IMR-90 (cell line): ENCODE measurements at regions not wholly inside any gene's neighbourhood (a gene's known extent, or its start where the extent isn't known, plus 50 kb on each side); places are given as distances from the start of the nearest gene placed in this dataset.
A peak's percentile ranks its signal among the peaks of the same experiment; 100 is the strongest.

Experiments
- ATAC-seq: fragments of 200-7000 bp; cut with Tn5 transposase; 2 replicates; pipeline ENCODE4 v1.9.1; 2020; ENCODE audit warnings: low read depth, mild to moderate bottlenecking, moderate library complexity
- BruUV-seq: library from RNA; stranded (reverse); fragments of 400-500 nt; replicated peaks from 2 replicates; lab custom pipeline; 2021; lab: Mats Ljungman, UMichigan
- CTCF ChIA-PET: fragments of 300-600 bp; formaldehyde crosslinking; extraction: SDS; loops from one replicate; lab custom pipeline; 2021; ENCODE audit warnings: antibody characterized with exemption; lab: Yijun Ruan, JAX
- POLR2A ChIA-PET: fragments of 300-600 bp; sonication (Branson Sonifier 250); formaldehyde crosslinking; loops from one replicate; lab custom pipeline; 2022; ENCODE audit warnings: antibody characterized with exemption; ENCODE audit not compliant: unreplicated experiment; lab: Charles Lee
- DNase-seq: peaks from one replicate; pipeline ENCODE4 v3.0.0; 2013
- H2AFZ ChIP-seq: replicated peaks from 2 replicates; pipeline ENCODE3; 2013; ENCODE audit warnings: low read length, mild to moderate bottlenecking; ENCODE audit not compliant: poor library complexity
- H2AK5ac ChIP-seq: 2 replicates; pipeline ENCODE4 v1.6.1; 2013; ENCODE audit warnings: low read depth, low read length, inconsistent platforms
- H2AK9ac ChIP-seq: replicated peaks from 2 replicates; pipeline ENCODE3; 2013; ENCODE audit warnings: mild to moderate bottlenecking, low read depth, low read length, moderate library complexity; ENCODE audit not compliant: poor library complexity
- H2BK120ac ChIP-seq: 2 replicates; pipeline ENCODE4 v1.6.1; 2013; ENCODE audit warnings: low read depth, low read length, inconsistent platforms
- H2BK15ac ChIP-seq: 3 replicates; pipeline ENCODE4 v1.6.1; 2013; ENCODE audit warnings: low read depth, low read length, inconsistent platforms
- H2BK20ac ChIP-seq: 2 replicates; pipeline ENCODE4 v1.6.1; 2013; ENCODE audit warnings: low read depth, mild to moderate bottlenecking, inconsistent platforms, low read length, moderate library complexity
- H2BK5ac ChIP-seq: 2 replicates; pipeline ENCODE4 v1.6.1; 2013; ENCODE audit warnings: mild to moderate bottlenecking, low read depth, low read length, inconsistent platforms; ENCODE audit not compliant: poor library complexity, severe bottlenecking
- H3K14ac ChIP-seq: replicated peaks from 2 replicates; pipeline ENCODE4 v1.6.1; 2013; ENCODE audit warnings: low read depth, low read length, inconsistent platforms
- H3K18ac ChIP-seq: 2 replicates; pipeline ENCODE4 v1.6.1; 2013; ENCODE audit warnings: low read depth, low read length, control low read depth
- H3K23ac ChIP-seq: 2 replicates; pipeline ENCODE4 v1.6.1; 2013; ENCODE audit warnings: low read depth, low read length, inconsistent platforms
- H3K27ac ChIP-seq: 2 replicates; pipeline ENCODE4 v1.5.1; 2013; ENCODE audit warnings: mild to moderate bottlenecking, control low read depth, low read length; ENCODE audit not compliant: insufficient read depth
- H3K27me3 ChIP-seq: 2 replicates; pipeline ENCODE4 v1.6.1; 2013; ENCODE audit warnings: low read length; ENCODE audit not compliant: control insufficient read depth, insufficient read depth
- H3K36me3 ChIP-seq: 2 replicates; pipeline ENCODE4 v1.6.1; 2013; ENCODE audit warnings: low read length, mixed read lengths; ENCODE audit not compliant: control insufficient read depth, insufficient read depth
- H3K4ac ChIP-seq: 2 replicates; pipeline ENCODE4 v1.6.1; 2013; ENCODE audit warnings: low read depth, low read length, inconsistent platforms
- H3K4me1 ChIP-seq: 2 replicates; pipeline ENCODE4 v1.6.1; 2013; ENCODE audit warnings: low read length, mixed read lengths; ENCODE audit not compliant: control insufficient read depth, insufficient read depth
- H3K4me2 ChIP-seq: 2 replicates; pipeline ENCODE4 v1.6.1; 2013; ENCODE audit warnings: low read depth, mild to moderate bottlenecking, control low read depth, low read length, moderate library complexity
- H3K4me3 ChIP-seq: 2 replicates; pipeline ENCODE4 v1.5.1; 2013; ENCODE audit warnings: low read depth, mild to moderate bottlenecking, control low read depth, low read length, moderate library complexity; ENCODE audit not compliant: insufficient read depth
- H3K56ac ChIP-seq: 2 replicates; pipeline ENCODE4 v1.6.1; 2013; ENCODE audit warnings: low read length, inconsistent platforms; ENCODE audit not compliant: insufficient read depth; ENCODE audit errors: extremely low read depth
- H3K79me1 ChIP-seq, 2 experiments: 2 replicates each; pipeline ENCODE4 v1.6.1; 2013; ENCODE audit warnings: low read length in 2 of 2, inconsistent platforms in 1 of 2, low read depth in 1 of 2
- H3K9ac ChIP-seq: 2 replicates; pipeline ENCODE4 v1.6.1; 2013; ENCODE audit warnings: low read depth, low read length, control low read depth
- H3K9me1 ChIP-seq: 2 replicates; pipeline ENCODE4 v1.6.1; 2013; ENCODE audit warnings: low read length, inconsistent platforms; ENCODE audit not compliant: insufficient read depth
- H3K9me3 ChIP-seq: 2 replicates; pipeline ENCODE4 v1.6.1; 2013; ENCODE audit warnings: low read length; ENCODE audit not compliant: control insufficient read depth, insufficient read depth
- H4K20me1 ChIP-seq: 2 replicates; pipeline ENCODE4 v1.6.1; 2013; ENCODE audit warnings: low read length, inconsistent platforms; ENCODE audit not compliant: insufficient read depth
- H4K5ac ChIP-seq: 2 replicates; pipeline ENCODE4 v1.6.1; 2013; ENCODE audit warnings: mild to moderate bottlenecking, low read depth, low read length, control low read depth
- H4K8ac ChIP-seq, 2 experiments: 2 replicates each; pipeline ENCODE4 v1.6.1; 2013; ENCODE audit warnings: low read depth in 2 of 2, low read length in 2 of 2, control low read depth in 1 of 2, inconsistent platforms in 1 of 2
- H4K91ac ChIP-seq: 2 replicates; pipeline ENCODE4 v1.6.1; 2013; ENCODE audit warnings: low read depth, low read length, inconsistent platforms; ENCODE audit not compliant: insufficient read depth
- CEBPB ChIP-seq: IDR thresholded peaks from 2 replicates; pipeline ENCODE4 v1.6.1; 2012; ENCODE audit warnings: low read depth, low read length, improper control_type of control experiment
- MAZ ChIP-seq: IDR thresholded peaks from 2 replicates; pipeline ENCODE4 v1.6.1; 2012; ENCODE audit warnings: low read depth, mild to moderate bottlenecking, low read length, improper control_type of control experiment, moderate library complexity, borderline replicate concordance
- MXI1 ChIP-seq: IDR thresholded peaks from 2 replicates; pipeline ENCODE4 v1.6.1; 2012; ENCODE audit warnings: low read depth, mild to moderate bottlenecking, low read length, moderate library complexity, borderline replicate concordance
- RAD21 ChIP-seq: IDR thresholded peaks from 2 replicates; pipeline ENCODE4 v1.6.1; 2012; ENCODE audit warnings: low read length, improper control_type of control experiment
- RFX5 ChIP-seq: IDR thresholded peaks from 2 replicates; pipeline ENCODE4 v1.8.0; 2012; ENCODE audit warnings: low read depth, mild to moderate bottlenecking, low read length, moderate library complexity
- SMC3 ChIP-seq: fragments of 150-350 bp; IDR thresholded peaks from 2 replicates; pipeline ENCODE4 v1.6.1; 2016; ENCODE audit warnings: low read depth, mild to moderate bottlenecking, antibody characterized with exemption, low read length, moderate library complexity
- WGBS, 2 experiments: methylation state at CpG; one replicate each; pipeline versions ENCODE4 v1.1.5 to v1.1.7; 2013; ENCODE audit warnings: missing lambda C conversion rate in 2 of 2; ENCODE audit not compliant: insufficient read length in 1 of 2; ENCODE audit errors: extremely low coverage in 2 of 2; 5-methylcytosine and 5-hydroxymethylcytosine counted together
- dilution Hi-C: fragments of 300-500 bp; cut with HindIII; formaldehyde crosslinking; loops from one replicate; pipeline ENCODE4 v1.14.3; 2018; ENCODE audit warnings: low sequenced_read_pairs; ENCODE audit not compliant: unreplicated experiment
- in situ Hi-C: fragments of 300-500 bp; cut with MboI; formaldehyde crosslinking; loops from 3 replicates; pipeline ENCODE4 v1.14.3; 2019; ENCODE audit warnings: low sequenced_read_pairs, inconsistent platforms, mixed read lengths
- intact Hi-C: fragments of 100-400 bp; cut with micrococcal nuclease; formaldehyde crosslinking; loops from 2 replicates; pipeline ENCODE4 v1.10.0; 2022
- TF ChIP-seq, protein P1 (sequence below): conservative IDR thresholded peaks from 2 replicates; pipeline ENCODE4 v1.5.1; 2012; ENCODE audit warnings: mild to moderate bottlenecking, low read depth, low read length, improper control_type of control experiment

DNA sequence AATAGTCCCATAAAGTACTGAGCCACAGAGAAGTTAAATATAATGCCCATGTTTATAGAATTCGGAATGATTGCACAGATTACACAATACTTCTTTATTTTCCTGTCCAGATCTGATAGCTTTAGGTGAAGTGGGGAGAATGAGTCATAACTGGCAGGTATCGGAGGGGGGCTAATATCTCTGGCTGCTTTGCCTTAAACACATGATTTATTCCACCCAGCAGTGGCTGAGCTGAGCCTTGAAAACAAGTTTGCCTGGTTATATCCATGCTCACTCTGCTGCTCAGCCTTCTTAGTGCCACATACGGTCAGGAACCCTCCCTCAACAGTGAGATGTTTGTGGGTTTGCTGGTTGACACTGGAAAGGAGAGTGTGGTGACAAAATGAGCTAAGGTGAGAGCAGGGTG lies 119.7 kb upstream of the ZNF648 start:
- CTCF ChIA-PET, result no interaction called here
- no peaks in the 10 kb centered on the region for H3K79me1 ChIP-seq
- TF ChIP-seq RFX5 (no peak), MXI1 (no peak), RAD21 (no peak), CEBPB (peak; percentile 33; the same call in 1 of the 2 replicates), MAZ (no peak), SMC3 (no peak)
- TF ChIP-seq, protein P1, sequence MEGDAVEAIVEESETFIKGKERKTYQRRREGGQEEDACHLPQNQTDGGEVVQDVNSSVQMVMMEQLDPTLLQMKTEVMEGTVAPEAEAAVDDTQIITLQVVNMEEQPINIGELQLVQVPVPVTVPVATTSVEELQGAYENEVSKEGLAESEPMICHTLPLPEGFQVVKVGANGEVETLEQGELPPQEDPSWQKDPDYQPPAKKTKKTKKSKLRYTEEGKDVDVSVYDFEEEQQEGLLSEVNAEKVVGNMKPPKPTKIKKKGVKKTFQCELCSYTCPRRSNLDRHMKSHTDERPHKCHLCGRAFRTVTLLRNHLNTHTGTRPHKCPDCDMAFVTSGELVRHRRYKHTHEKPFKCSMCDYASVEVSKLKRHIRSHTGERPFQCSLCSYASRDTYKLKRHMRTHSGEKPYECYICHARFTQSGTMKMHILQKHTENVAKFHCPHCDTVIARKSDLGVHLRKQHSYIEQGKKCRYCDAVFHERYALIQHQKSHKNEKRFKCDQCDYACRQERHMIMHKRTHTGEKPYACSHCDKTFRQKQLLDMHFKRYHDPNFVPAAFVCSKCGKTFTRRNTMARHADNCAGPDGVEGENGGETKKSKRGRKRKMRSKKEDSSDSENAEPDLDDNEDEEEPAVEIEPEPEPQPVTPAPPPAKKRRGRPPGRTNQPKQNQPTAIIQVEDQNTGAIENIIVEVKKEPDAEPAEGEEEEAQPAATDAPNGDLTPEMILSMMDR, result no peak
- H3K4me1 ChIP-seq, result no peaks in the 10 kb centered on the region
- H3K36me3 ChIP-seq, result no peaks in the 10 kb centered on the region
- no peaks in the 10 kb centered on the region for H3K9me3 ChIP-seq
- WGBS, 2 experiments, result no CpG with 5 or more reads among the region's 3 CpGs
- no peak overlapping the region for H2BK20ac ChIP-seq
- no peak overlapping the region for H3K4me3 ChIP-seq
- no peak overlapping the region for H2BK5ac ChIP-seq
- no peak overlapping the region for H2AK5ac ChIP-seq
- no peak overlapping the region for H2BK15ac ChIP-seq
- H3K4ac ChIP-seq, result no peak overlapping the region
- no peak overlapping the region for H2AK9ac ChIP-seq
- H3K27ac ChIP-seq, result no peak overlapping the region
- no peak overlapping the region for H3K18ac ChIP-seq
- H3K14ac ChIP-seq, result no peak overlapping the region
- no peak overlapping the region for H3K56ac ChIP-seq
- H4K5ac ChIP-seq, result no peak overlapping the region
- no peak overlapping the region for H4K91ac ChIP-seq
- H3K9ac ChIP-seq, result no peak overlapping the region
- H3K23ac ChIP-seq, result no peak overlapping the region
- no peak overlapping the region for H3K4me2 ChIP-seq
- no peak overlapping the region for H4K8ac ChIP-seq
- in situ Hi-C loops (no loop called here), intact Hi-C loops (no loop called here), dilution Hi-C loops (no loop called here)
- BruUV-seq, result no TSS peak
- POLR2A ChIA-PET, result no interaction called here
- DNase-seq, result no peak
- no peak overlapping the region for H2AFZ ChIP-seq
- no peak for ATAC-seq
- H2BK120ac ChIP-seq, result no peak overlapping the region
- H3K9me1 ChIP-seq, result no peaks in the 10 kb centered on the region
- no peaks in the 10 kb centered on the region for H3K27me3 ChIP-seq
- H4K20me1 ChIP-seq, result no peaks in the 10 kb centered on the region
